HG02798 (cell line): ENCODE measurements at regions not wholly inside any gene's neighbourhood (a gene's known extent, or its start where the extent isn't known, plus 50 kb on each side); places are given as distances from the start of the nearest gene placed in this dataset.

Source experiments
- ATAC-seq: cut with Tn5 transposase; IDR thresholded peaks from one replicate; pipeline ENCODE4 v1.9.1; 2021; ENCODE audit warnings: mild to moderate bottlenecking; ENCODE audit not compliant: unreplicated experiment, poor library complexity

GRCh38 chr5:73312872-73313510 lies 135.6 kb downstream of the FOXD1 start:
- no peak for ATAC-seq

DNA sequence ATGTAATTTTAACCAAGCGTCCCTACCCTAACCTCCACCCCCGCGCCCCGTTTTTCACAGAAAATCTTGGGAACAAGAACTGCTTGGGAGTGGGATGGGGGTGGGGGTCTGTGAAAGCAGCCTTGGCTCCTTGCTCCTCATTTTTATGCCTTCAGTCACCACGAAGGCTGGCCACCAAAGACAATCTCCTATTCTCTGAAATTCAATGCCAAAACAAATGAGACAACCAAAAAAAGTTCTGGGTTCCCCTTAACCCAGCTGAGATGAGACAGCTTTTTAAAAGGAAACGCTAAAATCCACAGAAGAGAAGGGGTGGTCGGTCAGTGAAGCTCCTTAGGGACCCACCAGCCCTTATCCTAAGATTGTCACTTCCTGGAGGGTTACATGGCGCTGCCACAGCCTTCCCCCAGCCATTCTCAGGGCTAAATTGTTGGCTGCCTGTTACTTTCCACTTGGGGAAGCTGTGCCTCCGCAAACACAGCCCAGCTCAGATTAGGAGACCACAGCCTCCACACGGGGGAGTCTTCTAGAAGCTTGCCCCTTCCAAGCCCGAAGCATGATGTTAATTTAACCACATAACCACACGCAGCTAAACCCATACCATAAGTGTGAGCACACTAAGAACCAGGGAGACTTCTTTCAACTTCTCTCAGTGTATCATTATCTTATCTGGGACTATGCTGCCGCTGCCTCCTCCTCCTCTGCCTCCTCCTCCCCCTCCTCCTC lies 136.3 kb downstream of the FOXD1 start:
- no peak for ATAC-seq

DNA sequence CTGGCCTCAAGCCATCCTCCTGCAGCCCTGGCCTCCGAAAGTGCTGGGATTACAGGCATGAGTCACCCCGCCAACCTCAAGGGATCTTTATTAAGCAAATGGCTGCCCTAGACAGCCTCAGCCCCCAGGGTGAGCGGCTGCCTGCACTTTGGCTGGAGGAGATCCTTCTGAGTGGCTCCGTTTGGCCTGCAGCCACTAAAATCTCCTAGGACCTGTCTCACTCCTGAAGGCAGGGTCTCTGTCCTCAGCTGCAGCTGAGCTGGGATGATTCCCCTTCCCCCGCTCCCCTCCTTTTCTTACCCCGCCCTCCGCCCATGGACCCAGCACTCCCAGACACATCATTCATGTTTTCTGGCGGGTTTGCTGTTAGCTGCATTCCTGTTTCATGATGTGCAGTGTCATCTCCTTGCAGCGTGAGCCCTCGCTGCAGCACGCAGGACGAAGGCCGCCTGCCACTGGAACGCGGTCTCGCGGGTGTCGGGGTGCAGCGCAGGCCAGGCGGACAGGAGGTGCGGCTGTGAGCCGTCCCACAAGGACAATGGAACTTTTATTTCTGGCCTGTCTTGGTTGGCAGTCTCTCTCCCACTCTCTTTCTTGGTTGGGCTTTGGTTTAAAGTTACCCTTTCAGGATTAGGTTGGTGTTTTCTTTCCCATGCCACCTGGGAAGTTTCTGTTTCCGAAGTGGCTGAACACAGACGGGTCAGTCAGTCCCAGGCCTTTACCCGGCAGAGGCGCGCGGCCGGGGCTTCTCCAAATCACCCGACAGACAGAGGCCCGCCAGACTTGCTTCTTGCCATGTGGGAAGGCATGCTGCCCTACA lies 137.1 kb downstream of the FOXD1 start:
- no peak for ATAC-seq

DNA sequence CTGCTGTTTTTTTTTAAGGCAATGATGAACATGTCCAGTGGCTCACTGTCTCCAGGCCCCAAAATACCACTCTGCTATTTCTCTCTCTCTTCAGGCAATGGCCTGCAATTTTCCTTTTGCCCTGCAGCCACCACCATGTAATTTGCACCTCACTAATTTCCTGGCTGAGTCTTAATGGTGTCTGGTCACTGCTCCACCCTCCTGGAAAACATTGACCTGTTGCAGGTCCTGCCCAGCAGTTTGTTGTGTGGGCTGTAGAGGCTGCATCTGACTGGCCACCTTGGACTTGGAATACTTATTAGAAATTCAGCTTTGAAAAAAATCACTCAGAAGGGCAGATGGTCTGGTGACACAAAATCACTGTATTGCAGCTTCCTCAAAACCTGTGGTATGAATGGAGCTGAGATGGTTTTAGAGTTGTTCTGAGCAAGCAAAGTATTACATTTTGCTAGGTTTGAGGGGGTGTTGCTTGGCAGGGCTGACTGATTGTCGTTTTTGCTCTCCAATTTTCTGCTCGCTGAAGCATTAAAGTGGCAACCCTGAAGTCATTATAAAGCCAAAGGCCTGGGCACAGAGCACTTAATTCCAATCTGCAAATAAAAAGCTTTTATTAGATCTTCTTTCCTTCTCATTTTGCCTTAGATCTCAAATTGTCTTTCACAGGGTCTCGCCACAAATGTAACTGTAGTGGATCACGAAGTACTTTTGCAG lies 134.8 kb downstream of the TMEM174 start:
- no peak for ATAC-seq

GRCh38 chr5:73306741-73307275 lies 133.8 kb downstream of the TMEM174 start:
- ATAC-seq, result no peak

DNA sequence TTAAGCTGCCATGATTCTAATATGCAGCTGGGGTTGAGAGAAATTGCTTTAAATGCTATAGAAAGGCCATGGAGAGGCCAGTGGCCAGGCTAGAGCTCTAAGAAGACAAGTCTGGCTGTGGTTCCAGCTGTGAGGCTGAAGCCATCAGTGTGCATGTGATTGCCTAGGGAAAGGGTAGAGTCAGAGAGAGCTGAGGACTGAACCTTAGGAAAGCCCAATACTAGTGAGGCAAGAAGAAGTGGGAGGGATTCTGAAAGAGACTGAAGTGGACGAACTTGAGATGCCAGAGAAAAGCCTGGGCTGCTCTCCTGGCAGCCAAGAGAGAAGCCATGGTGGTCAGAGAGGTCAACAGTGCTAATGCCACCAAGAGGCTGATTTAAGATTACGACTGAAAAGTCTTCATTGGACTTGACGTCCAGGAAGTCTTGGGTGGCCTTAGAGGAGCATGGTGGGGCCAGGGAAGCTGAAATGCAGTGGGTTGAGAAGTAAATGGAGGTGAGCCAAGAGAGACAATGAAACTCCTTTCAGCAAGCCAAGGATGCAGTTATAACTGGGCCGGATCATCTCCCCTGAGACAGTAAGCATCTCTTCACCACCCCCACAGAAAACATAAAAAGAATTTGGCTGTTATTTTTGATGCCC lies 133.2 kb downstream of the TMEM174 start:
- no peak for ATAC-seq

DNA sequence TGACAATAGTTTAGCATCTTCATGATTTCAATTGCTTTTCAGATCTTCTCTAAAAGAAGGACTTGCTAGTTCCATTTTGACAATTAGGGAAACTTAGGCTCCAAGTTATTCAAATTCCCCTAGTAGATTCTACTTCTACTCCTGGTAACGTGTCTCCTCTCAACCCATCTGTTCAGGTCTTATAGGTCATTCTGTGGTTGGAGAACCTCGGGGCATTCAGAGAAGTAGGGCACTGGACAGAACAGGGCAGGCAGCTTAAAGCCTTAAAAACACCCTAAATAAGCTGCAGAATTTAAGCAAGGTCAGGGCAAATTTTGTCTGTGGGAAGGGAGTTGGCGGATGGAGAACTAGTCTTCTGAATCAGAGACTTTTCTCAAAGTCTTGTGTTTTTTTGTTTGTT lies 132.4 kb downstream of the TMEM174 start:
- no peak for ATAC-seq

- no peak for ATAC-seq
These were observed 131.4 kb downstream of the TMEM174 start for GRCh38 chr5:73304381-73304780.

- no peak for ATAC-seq
These were observed 130.4 kb downstream of the TMEM174 start for GRCh38 chr5:73303148-73304079.

DNA sequence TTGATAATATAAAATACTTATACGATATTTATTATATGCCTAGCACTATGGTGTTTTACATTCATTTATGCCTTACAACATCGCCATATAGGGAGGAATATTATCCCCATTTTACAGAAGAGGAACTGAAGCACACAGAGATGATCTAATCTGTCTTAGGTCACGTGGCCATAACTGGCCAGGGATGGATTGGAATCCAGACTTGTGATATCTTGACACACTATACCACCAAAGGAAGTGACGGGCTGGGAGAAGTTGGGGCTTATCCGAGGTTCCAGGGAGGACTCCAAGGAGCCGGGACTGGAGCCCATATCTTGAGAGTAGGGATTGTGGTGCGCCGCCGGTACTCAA lies 129.8 kb downstream of the TMEM174 start:
- ATAC-seq, result no peak

DNA sequence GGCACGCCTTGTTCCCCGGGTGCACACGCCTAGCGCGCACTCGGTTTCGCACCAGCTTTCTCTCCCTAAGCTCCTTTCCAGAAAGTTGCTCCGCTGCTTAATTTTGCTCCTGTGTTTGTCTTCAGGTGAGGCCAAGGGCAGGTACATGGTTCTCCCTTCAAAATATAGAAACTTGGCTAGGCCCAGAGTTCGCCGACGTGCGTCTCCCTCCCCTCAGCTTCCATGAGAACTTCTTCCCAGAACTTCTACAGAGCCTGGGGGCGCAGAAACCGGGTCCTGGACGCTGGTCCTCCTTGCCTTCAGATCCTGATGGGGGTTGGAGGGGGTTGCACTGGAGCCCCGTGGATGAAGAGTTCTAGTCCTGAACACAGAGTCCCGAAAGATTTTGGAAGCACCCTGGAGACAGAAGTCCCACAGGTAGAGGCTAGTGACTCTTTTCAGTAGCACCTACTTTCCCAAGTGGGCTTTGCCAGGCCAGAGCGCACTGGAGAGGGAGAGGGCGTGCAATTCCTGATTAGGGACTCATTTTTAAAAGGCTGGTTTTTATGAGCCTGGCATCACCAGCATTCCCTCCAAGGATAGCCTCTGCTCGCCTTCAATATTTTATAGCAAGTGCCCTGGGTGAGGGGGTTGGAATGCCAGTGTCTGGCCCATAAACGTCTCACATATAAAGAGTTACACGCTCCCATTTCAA lies 128.4 kb downstream of the TMEM174 start:
- ATAC-seq, result no peak

- ATAC-seq, result no peak
These were observed 127.6 kb downstream of the TMEM174 start for GRCh38 chr5:73300337-73301207.

DNA sequence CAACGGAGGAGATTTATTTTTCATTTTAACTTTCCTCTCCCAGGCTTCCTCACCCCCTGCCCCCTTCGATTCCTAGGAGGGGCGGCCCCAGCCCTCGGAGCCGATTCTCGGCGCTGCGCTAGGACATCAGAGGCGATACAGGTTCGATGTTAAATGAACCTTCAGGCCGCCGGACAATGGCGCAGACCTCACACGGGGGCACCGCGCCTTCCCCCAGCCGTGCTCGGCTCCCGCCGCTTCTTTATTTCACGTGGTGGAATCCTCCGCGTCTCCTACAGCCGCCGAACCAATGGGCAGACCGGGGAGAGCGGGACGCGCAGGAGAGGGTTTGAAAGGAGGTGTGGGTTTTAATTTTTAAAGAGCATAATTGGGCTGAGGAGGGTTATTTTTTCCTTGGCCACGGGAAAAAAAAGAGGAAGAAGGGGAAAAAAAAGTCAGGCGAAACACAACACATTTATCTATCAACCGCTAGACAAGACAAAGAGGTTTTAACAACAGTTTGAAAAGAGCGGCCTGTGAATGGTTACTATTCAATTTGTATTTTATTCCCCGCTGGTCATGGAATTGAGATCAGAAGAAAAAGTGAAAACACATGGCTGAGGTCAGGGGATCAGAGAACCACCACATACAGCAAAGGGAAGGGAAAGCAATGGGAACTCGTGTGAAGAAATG lies 126.8 kb downstream of the TMEM174 start:
- ATAC-seq, result no peak

GRCh38 chr5:73298772-73299630 lies 126.0 kb downstream of the TMEM174 start:
- ATAC-seq, result no peak

- no peak for ATAC-seq
These were observed 125.3 kb downstream of the TMEM174 start for GRCh38 chr5:73298251-73298771.

DNA sequence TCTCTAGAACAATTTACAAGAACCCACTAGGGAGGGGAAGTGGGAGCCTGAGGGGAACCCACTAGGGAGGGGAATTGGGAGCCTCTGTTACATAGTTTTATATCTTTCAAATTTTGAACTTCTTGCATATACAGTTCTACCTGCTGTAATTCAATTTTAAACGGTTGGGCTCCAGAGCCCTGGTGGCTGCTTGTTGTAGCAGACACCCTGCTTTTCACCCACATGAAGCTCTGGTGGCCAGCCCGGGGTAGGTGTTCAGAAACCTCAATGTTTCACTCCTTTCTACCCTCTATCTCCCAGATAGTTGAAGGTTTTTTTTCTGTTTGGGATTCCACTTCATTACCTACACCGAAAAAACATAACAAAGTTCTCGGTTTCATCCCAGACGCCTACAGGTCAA lies 124.4 kb downstream of the TMEM174 start:
- no peak for ATAC-seq
